ENCODE measurements at regions not wholly inside any gene's neighbourhood (a gene's known extent, or its start where the extent isn't known, plus 50 kb on each side); places are given as distances from the start of the nearest gene placed in this dataset.

DNA sequence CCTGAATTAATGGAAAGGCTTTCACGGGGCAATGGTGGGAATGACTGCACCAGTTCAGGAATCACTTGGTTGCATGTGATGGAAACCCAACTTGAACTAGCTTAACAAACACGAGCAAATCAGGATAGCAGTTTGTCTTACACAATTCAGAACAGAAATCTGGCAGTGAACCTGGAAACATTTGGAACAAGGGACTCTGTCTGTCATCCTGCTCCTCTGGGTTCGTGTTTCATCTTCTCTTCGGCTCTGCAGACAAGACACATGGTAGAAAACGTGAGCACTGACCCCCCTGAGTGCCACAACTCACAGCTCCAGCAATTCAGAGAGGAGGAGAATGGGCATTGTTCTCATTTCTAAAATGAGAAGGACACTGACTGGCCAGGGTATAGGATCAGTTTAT, 218.1 kb upstream of the NREP start:
- no peak overlapping the region for H3K4me3 ChIP-seq
- ATAC-seq = no peak

DNA sequence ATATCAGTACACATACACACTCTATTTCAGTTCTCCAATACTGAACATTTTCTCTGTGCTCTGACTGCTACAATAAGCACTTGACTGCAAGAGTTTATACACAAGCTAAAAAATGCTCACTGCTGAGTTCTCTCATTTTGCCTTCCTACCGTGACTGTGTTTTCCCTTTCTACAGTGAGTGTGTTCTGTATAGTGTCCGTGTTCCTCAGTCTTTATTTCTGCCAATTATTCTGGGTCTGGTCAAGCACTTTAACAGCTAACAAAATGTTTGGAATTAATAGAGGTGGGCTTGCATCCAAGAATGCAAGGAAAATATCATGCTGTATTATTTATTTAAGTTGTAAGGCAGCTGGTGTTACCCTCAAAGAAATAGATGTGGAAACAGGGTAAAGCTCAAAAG, 217.0 kb upstream of the NREP start:
- ATAC-seq (no peak), DNase-seq (no peak)
- H3K27ac ChIP-seq = no peak overlapping the region
- no peaks in the 10 kb centered on the region for H3K4me1 ChIP-seq
- no peaks in the 10 kb centered on the region for H3K9me3 ChIP-seq
- no peaks in the 10 kb centered on the region for H3K36me3 ChIP-seq (replicated peaks in 1 of 2; ENCODE audit: insufficient read depth in 1 of 2, low read depth in 2 of 2)
- no peaks in the 10 kb centered on the region for H3K27me3 ChIP-seq
- 37 to 49% methylated on average over 2 of the region's 2 CpGs for WGBS, 2 donors
- TF ChIP-seq POLR2A (IDR thresholded peaks at IDR 0.05) (no peak), CTCF (IDR thresholded peaks at IDR 0.05) (no peak)
- intact Hi-C loops (cut with DNase I) = no loop called here
- no peak overlapping the region for H3K4me3 ChIP-seq

More for the DNA sequence above, 218.1 kb upstream of the NREP start:
- WGBS, 2 donors = 50 to 67% methylated on average over 5 of the region's 5 CpGs
- DNase-seq = no peak
- no peaks in the 10 kb centered on the region for H3K36me3 ChIP-seq (replicated peaks in 1 of 2; ENCODE audit: insufficient read depth in 1 of 2, low read depth in 2 of 2)
- H3K4me1 ChIP-seq = no peaks in the 10 kb centered on the region
- H3K27ac ChIP-seq = no peak overlapping the region
- no peaks in the 10 kb centered on the region for H3K9me3 ChIP-seq
- intact Hi-C loops (cut with DNase I) = no loop called here
- no peaks in the 10 kb centered on the region for H3K27me3 ChIP-seq
- TF ChIP-seq POLR2A (IDR thresholded peaks at IDR 0.05) (no peak), CTCF (IDR thresholded peaks at IDR 0.05) (no peak)

DNA sequence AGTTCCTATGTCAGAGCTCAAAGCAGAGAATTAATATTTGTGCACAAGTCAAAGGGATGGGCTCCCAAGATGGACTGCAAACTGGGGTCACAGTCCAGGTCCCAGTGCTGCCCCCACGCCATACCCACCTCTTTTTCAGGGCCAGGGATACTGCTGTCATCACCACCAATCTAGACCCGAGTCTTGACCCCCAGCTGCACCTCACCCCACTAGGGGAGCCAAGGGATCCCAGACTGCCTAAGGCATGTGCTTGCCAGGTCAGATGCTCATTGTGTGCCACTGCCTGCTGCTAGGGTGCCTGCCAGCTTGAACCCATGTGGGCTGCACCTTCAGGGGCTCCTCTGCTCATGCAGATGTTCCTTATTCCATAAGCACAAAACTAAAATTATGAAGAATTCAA, 215.6 kb upstream of the NREP start:
- Histone ChIP-seq H3K4me1 (no peaks in the 10 kb centered on the region), H3K27ac (no peak overlapping the region), H3K36me3 (replicated peaks in 1 of 2; ENCODE audit: insufficient read depth in 1 of 2, low read depth in 2 of 2) (no peaks in the 10 kb centered on the region), H3K9me3 (no peaks in the 10 kb centered on the region), H3K4me3 (no peak overlapping the region), H3K27me3 (no peaks in the 10 kb centered on the region)
- intact Hi-C loops (cut with DNase I) = no loop called here
- no peak for DNase-seq
- TF ChIP-seq POLR2A (IDR thresholded peaks at IDR 0.05) = no peak
- no peak for TF ChIP-seq CTCF (IDR thresholded peaks at IDR 0.05)
- 70 to 92% methylated on average over 2 of the region's 2 CpGs for WGBS, 2 donors
- no peak for ATAC-seq

DNA sequence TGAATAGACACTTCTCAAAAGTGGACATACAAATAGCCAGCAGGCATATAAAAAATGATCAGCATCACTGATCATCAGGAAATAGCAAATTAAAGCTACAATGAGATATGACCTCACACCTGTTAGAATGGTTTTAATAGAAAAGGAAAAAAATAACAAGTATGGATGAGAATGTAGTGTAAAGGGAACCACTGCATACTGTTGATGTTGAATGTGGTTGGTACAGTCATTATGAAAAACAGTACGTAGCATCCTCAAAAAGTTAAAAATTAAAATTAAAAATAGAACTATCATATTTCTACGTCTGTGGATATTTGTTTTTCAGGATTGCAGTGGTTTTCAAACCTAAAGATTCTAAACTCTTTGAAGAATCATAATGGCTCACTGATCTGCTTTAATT, 215.1 kb upstream of the NREP start:
- WGBS, 2 donors = 81 to 86% methylated on average over 2 of the region's 2 CpGs
- intact Hi-C loops (cut with DNase I) = no loop called here
- ATAC-seq = no peak

More for the DNA sequence above, 215.1 kb upstream of the NREP start:
- no peaks in the 10 kb centered on the region for H3K27me3 ChIP-seq
- no peaks in the 10 kb centered on the region for H3K36me3 ChIP-seq (replicated peaks in 1 of 2; ENCODE audit: insufficient read depth in 1 of 2, low read depth in 2 of 2)
- no peaks in the 10 kb centered on the region for H3K4me1 ChIP-seq
- DNase-seq = no peak
- no peak overlapping the region for H3K27ac ChIP-seq
- no peak overlapping the region for H3K4me3 ChIP-seq
- no peak for TF ChIP-seq POLR2A (IDR thresholded peaks at IDR 0.05)
- no peak for TF ChIP-seq CTCF (IDR thresholded peaks at IDR 0.05)
- no peaks in the 10 kb centered on the region for H3K9me3 ChIP-seq
